Fibroblast of skin of right quadriceps (primary cell): ENCODE measurements at regions not wholly inside any gene's neighbourhood (a gene's known extent, or its start where the extent isn't known, plus 50 kb on each side); places are given as distances from the start of the nearest gene placed in this dataset.

Experiments
- DNase-seq: peaks from one replicate; pipeline ENCODE4 v3.0.0-alpha.2; 2013

DNA sequence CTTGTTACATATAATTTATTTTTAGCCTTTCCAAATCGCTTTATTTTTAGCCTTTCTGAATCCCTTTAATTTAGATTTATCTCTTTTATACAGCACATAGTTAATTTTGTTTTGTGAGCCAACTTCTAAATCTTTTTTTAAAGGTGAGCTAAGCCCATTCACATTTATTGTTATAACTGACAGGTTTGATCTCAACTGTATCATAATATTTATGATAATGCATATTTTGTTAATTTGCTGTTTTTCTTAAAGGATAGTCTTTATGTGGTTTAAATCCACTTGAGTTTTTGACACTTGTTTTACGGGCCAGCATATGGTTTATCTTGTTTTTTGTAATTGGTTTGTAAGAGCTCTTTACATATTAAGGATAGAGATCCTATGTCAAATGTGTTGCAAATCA is 177.8 kb upstream of the SMIM23 start:
- DNase-seq = no peak

DNA sequence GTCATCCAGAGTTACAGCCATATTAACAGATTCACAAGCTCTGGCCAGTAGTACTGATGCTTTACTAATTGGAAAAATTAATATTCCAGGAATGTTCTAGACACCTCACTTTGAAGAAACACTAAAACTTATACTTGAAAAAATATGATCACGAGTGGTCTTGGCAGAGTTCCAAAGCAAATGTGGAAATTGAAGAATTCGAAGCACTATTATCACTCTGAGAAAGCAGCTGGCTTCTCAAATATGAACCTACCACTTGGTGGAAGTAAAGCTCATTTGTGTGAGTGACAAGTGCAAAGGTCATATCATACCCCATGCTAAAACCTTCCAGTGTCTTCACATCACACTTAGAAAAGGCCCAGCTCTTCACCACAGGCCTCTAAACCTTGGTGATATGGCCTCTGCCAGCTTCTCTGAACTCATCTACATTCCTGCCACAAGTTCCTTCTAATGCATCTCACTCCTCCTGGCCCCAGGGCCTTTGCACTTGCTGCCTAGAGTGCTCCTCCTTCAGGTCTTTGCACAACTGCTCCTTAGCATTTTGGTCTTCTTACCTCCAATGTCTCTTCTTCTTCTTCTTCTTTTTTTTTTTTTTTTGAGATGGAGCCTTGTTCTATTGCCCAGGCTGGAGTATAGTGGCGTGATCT is 175.7 kb upstream of the SMIM23 start:
- no peak for DNase-seq

DNA sequence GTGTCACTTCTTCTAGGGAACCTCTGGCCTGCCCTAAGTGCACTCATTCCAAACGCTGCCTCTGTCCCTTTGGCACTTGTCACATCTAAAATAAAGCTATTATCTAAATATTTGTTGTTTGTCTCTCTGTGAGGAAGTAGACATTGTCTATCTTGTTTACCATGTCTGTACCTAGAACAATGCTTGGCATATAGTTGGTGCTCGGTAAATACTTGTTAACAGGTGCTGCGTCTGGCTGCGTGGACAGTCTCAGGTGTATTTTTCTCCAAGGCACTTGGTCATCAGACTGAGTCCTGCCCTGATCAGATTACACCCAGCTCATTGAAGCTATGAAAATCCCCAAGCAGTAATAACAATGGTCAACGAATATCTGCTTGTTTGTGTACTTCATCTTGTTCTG is 174.9 kb upstream of the SMIM23 start:
- DNase-seq = no peak

DNA sequence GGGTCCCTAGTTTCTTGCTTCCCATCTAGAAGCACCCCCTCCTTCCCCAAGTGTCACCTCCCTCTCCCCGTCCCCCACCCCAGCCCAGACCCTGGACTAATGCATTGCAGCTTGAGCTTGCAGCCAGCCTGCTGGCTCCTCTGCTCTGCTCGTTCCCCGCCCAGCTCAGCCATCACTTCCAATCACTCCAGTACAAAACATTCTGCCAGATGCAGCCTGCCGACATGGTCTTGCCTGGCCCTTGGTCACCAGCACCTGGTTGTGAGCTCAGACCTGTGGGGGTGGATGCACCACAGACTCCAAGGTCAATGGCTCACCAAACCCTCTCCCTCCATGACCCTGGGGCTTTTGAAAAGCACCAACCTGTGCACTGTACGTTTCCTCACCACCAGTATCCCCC is 172.9 kb upstream of the SMIM23 start:
- DNase-seq = no peak

DNA sequence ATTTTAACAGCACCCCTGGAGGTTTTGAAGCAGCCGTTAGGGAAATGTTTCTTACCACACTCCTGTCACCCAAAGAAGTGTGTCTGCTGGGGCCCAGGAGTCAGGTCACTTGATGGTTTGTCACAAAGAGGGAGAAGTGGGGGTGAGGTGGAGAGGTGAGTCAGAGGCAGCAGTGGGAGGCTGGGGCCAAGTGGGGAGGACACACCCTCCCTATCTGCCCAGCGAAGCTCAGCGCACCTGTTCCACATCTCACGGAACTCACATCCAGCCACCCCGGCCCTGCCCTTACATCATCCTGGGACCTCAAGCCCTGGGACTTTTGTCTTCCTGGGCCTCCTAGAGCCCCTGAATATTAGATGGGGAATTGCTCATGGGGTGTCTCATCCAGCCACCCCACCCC is 171.1 kb upstream of the SMIM23 start:
- DNase-seq = no peak

DNA sequence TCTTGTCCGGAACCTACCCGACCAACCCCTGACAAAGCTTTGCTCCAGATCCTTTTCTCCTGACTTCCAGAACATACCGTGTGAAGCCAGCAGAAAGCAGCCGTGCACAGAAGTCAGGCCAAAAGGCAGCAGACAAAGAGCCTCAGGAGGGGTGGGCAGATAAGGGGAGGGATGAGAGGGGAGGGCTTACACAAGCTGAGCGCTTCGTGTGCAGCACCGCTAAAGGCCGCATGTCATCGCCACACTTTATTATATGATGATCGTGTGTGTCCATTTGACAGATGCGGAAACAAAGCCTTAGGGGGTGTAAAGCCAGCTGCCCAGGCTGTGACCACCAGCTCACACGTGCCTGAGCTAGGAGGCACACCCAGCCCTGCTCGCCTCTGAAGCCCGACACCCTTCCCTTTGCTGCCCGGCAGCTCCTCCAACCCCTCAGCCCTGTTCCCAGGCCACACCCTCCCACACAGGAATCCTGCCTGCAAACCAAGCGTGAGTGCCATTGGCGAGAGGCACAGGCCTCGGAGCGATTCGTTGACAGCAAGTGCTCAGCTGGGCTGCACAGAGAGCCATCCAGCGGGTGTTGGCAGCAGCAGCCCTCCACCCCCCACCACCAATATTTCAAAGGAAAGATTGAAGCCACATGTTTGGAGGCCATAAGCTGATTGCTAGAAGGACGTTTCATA is 170.5 kb upstream of the SMIM23 start:
- DNase-seq = no peak

DNA sequence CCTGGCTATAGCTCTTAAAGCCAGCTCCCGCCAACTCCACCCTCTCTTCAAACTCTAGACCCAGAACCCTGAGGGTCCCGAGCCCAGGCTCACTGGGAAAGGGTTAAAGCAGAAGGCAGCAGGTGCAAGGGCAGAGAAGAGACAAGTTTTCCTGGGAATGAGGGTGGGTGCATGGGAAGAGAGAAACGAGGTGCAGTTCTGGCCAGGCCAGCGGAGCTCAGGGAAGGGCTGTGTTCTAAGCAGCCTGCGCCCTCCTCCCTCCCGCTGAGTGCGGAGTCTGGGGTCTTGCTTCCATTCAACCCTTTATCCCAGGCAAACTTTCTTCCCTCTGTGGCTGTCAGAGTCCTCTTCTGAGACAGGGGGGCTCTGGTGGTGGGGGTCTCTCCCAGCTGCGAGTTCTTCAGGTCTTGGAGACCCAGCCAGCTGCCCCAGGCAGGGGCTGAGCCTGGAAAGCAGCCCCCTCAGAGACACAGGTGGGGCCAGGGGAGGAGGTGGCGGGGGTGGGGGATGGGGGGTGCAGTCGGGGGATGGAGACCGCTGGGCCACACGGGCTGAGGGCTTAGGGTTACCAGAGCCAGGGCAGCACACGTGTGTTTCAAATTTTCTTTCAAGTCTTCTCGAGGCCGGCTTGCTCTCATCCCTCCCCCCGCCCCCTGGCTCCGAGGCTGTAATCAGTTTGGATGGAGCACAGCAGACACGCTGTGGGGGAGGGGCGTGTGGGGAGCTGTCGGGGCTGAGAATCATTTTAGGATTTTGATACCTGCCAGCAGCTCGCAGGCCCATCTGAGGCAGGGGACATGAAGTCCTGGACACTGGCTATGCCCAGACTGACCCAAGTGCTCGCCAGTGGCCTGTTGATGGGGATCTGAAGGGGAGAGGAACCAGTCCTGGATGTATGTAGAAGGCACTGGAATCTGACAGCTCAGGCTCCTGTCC is 169.6 kb upstream of the SMIM23 start:
- no peak for DNase-seq

DNA sequence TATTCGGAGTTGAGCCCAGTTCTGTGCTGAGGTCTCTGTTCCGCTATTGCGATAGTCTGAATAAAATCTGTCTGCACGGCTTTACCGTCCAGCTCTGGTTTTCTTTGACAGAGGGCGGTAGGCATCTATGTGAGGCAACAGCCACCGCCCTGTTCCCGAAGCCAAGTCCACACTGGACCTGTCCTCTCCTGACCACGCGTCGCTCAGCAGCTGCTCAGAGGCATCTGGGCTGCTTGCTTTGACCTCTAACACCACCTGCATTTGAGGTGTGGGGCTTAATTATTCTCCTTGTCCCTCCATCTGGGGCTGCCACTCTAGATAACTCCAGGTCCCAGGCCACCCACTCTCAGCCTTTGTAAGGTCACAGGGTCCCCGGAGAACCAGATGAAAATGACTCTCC is 168.4 kb upstream of the SMIM23 start:
- DNase-seq = no peak

DNA sequence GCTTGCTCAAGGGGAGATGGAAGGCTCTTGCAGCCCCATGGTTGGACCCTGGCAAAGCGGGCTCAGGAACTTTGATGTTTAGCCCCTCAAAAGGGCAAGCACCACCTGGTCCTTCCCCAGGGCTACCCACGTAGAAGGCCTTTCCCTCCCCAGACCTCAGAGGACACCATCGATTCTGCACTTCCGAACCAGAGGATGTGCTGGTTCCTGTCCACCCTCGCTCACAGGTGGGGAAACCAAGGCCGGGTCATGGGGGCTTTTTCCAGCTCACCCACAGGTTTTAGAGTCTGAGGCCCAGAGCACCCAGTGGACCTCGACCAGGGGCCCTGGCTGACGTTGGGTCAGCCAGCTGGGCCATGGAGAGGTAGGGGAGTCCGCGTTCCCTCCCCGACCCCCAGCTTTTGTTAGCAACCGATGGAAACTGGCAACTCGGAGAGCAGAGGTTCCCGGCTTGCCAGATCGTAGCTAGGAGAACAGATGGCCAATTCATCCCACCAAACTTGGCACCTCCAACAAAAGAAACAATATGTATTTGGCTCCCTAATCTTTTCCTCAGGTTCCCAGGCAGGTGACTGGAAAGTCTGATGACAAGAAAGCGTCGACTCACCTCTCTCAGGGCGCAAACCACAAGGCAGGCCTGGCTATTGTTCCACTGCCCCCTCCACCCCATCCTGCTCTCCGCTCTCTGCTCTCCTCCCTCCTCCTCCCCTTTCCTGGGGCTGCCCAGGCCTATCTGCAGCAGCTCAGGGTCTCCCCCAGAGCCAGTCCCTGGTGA is 167.6 kb upstream of the SMIM23 start:
- DNase-seq = no peak

DNA sequence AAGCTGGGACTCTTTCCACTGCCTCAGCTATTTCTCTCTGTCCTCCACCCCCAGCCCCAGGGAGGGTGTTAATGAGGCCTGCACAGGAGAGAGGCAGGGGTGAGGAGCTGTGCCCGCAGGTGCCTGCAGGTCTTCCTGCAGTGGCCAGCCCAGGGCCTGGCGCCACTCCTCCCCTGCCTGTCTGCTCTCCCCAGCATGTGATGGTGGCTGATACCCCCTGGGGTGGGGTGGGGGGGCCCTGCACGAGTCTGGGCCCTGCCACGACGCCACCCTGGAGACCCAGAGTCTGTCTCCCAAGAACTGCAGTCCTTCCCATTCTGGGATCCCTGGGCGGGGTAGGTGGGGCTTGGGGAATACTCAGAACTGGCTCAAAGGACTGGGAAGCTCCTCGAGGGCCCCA is 166.4 kb upstream of the SMIM23 start:
- no peak for DNase-seq

DNA sequence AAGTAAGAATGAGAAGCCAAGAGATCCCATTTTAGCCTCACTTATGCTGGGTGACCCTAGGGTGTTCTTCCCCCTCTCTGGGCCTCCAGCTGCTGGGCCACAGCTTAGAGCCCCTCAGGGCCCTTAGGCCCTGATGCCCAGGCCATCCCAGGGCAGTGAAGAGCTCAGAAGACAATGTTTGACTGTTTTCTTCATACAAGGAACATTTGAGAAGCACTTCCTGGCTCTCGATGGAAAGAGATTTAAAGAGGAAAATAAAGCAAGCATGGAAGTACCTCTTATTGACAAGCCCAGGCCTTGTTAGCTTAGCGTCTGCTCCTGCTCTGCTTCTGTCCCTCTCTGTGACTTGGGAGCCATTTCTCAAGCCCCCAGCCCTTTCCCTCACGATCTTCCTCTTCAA is 165.9 kb upstream of the SMIM23 start:
- no peak for DNase-seq

DNA sequence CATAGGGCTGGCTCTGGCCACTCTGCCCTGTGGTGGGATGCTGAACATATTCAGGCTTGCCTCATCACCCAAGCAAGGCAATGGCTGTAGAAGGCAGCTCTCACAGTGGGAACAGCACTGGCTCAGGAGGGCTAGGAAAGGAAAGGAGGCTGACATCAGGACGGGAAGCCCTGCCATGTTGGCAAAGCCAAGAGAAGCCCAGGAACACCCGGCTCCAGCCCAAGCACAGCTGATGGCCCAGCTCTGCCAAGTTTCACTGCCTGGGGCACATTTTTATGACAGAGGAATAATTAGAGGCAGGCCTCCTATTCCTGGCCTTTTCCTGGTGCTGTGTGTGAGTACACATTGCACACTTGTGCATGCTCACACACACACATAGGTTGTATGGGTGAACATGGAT is 163.6 kb upstream of the SMIM23 start:
- DNase-seq = no peak

DNA sequence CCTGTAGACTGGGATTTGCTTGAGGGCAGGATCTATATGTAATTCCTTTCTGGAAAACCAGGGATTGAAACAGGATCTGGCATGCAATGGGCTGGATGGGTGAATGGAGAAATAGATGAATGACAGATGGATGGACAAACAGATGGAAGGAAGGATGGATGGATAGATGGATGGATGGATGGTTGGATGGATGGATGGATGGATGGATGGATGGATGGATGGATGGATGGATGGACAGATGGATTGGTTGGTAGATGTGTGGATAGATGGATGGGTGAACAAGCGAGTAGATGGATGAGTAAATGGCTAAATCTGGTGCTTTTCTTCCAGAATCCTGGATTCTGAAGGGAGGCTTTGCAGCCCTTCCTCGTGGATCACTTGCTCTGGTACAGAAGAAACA is 162.5 kb upstream of the SMIM23 start:
- DNase-seq = no peak

DNA sequence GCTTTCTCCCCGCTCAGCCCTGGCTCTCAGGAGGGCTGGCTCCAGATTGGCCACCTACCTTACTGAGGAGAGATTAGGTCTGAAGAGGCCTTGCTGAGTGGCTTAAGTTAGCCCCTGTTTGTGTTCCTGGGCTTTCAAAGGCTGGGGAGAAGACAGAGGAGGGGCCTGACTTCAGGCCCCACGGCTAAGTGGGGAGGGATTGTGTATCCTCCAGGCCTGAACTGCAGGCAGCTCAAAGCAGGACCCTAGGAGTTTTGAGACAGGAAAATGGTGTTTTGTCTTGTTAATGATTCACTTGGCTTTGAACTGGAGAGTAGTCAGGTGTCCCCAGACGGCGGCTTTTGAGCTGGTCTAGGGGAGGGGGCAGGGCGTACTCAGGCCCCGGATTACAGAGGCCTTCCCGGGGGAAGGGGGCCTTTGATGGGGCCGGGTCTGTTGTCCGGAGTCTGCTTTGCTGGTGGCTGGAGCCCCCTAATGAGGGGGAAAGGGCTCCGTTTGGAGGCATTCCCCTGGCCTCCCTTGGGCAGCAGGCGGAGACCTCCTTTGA is 162.0 kb upstream of the SMIM23 start:
- no peak for DNase-seq

DNA sequence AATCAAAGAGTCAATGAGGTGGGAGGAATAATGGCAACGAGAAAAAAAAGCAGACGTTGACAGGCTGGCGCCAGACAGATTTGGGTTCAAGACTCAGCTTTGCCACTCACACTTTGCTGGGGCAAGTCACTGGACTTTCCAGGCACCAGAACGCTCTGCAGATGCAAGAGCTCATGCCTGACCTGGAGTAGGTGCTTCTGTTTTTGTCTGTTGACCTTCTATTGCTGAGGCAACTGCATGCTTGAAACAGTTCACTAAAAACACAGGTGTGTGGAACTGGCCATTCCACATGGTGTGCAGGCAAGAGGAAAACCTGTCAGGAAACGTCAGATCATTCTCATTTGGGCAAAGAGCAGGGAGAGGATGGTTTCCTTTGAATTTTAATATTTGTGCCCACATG is 161.2 kb upstream of the SMIM23 start:
- no peak for DNase-seq

DNA sequence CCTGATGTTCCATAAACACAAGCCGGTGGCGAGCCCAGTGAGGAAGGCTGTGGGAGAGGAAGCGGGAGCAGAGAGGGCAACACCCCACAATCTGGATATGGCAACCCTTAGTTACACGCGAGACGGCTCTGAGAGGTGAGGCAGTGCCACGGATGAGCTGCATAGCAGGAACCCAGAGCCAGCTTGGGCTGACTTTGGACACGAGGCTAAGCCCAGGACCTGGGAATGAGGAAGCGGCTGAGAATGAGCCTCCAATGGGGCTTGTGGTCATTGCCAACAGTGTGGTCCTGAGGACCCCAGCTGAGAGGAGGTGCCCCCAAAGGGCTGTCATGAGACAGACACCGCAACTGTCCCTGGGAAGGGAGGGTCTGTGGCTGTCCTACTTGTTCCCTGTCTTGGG is 160.0 kb upstream of the SMIM23 start:
- no peak for DNase-seq

DNA sequence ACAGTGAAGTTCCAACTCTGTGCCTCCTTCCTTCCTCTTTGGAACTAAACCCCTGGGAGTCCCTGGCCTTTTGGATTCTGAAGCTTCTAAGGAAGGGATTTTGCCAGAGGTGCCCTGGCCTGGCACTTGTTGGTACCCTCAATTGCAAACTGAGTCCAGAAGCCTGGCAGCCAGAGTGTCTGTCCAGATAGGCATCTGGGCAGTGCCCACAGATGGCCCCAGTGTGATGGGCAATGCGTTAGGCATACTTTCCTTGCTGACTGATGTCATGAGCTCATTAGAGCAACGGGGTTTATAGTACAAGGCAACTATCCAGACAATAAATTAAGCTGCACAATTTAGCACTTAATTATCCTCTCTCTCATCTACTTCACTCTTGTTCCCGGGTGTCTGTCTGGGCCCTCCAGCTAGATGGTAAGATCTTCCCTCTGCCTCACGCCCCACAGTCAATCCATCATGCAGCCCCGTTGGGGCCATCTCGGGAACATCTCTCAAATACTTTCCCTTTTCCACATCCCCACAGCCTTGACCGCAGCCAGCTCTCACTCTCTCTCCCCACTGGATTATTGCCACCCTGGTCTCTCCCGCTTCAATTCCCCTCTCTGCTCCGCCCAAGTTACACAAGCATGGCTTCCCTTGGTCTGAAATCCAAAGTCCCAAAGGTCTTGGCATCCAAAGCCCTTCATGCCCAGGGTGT is 157.5 kb upstream of the SMIM23 start:
- no peak for DNase-seq

DNA sequence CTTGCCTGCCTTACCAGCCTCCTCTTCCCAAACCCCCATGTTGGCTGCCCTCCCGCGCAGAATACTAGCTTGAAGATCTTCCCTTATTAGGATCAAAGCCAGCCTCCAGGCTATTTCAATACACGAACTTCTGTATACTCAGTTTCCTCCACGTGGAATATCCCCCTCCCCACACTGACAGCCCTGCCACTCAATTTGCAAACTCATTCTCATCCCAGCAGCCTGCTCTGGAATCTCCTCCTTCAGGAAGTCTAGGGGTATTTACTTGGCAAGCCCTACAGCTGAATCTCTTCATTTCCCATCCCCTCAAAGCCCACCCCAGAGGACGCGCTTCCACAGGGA is 157.0 kb upstream of the SMIM23 start:
- DNase-seq = no peak

DNA sequence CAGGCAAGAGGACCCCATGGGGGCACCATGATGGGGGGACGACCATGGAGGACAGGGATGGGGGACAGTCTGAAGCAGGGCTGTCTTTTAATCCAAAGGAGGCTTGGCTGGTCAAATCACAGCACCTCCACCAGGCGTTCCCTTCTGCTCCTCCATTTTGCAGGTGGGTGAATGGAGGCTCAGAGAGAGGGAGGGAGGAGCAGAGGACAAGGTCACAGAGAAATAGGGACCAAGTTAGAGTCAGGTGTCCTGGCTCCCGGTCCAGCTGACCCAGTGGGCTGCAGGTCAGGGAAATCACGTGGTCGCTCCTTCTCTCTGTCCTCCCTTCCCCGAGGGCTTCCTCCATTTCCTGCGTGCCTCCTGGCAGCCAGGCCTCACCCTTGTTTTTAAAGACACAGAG is 156.4 kb upstream of the SMIM23 start:
- DNase-seq = no peak

DNA sequence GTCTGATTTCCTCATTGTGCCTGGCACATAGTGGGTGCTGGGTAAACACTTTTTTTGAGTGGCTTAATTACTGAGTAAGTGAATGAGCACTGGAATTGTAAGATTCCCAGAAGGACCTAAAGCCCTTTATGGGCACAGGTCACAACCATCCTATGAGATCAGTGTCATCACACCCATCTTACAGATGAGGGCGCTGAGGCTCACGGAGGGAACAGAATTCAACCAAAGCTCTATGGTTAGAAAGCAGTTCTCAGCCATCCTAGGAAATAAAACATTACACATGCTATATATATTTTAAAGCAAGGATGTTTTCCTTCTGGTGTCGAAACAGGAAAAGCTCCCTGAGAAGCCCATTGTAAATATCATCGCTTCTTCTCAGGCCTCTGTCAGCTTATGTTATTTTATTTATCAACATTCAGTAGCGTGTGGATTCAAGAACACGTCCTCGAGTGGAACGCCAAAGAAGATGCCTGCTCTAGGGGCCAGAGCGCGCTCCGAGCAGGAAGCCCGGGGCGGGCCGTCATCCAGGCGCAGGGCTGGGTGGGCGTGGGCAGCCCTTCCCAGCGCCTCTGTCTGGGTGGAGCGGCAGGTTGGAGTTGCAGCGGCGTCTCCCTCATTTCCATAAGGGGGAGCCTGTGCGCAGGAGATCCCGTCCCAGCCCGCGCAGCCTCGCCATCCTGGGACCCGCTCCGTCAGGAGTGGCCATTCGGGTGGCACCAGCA is 155.8 kb upstream of the SMIM23 start:
- DNase-seq = peak; percentile 55

DNA sequence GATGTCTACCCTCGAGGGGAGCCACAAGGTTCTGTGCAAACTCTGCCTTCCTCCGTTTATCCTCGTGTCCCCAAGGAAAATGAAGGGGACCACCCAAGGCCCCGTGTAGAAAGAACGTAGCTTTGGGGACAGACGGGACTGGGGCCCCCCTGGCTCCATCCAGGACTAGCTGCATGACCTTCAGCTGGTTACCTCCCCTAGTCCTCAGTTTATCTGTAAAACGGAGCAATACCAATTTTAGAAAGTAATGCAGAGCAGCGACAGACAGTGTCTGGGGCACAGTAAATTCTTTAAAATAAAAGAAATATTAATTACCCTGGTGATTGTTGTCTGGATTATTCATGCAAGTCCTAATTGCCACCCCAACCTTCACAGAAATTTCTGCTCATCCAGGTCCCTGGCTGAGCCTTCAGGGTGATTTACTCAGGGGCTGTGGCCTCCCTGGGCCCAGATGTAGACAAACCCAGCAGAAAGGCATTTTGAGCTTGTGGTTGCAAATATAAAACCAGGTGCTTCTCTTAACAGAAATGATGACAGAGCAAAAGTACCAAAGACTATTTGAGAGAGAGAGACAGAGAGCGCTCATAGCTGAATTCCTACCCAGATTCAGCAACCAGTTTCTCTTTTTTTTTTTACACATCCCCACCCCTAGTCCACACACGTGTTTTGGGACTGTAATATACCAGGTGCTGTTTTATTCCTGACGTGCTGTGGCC is 155.1 kb upstream of the SMIM23 start:
- no peak for DNase-seq
